ENCODE measurements at regions not wholly inside any gene's neighbourhood (a gene's known extent, or its start where the extent isn't known, plus 50 kb on each side); places are given as distances from the start of the nearest gene placed in this dataset.

GRCh38 chr21:28548291-28548690 lies 444.4 kb downstream of the LTN1 start:
- peaks cover 0 to 8% (median 0%) of the 10 kb centered on the region in 5 donors for H3K4me1 ChIP-seq (ENCODE audit: control insufficient read depth in 5 of 5, insufficient read depth in 5 of 5, low read length in 5 of 5)
- ATAC-seq (ENCODE audit: insufficient read depth, low FRiP score) (no peak), DNase-seq (no peak)
- TF ChIP-seq CTCF (IDR thresholded peaks at IDR 0.05; ENCODE audit: control extremely low read depth, extremely low read depth) = no peak
- 81 to 88% methylated on average over 2 of the region's 2 CpGs for WGBS, 2 donors
- H3K36me3 ChIP-seq (ENCODE audit: control insufficient read depth in 4 of 4, insufficient read depth in 4 of 4, low read length in 4 of 4) = no peaks in the 10 kb centered on the region
- H3K27ac ChIP-seq (ENCODE audit: low read depth in 1 of 2, low read length in 1 of 2) = no peak overlapping the region
- no peaks in the 10 kb centered on the region for H3K9me3 ChIP-seq (ENCODE audit: control insufficient read depth in 4 of 4, insufficient read depth in 3 of 4, low read length in 3 of 4)
- no peak overlapping the region for H3K9ac ChIP-seq (ENCODE audit: insufficient read depth in 1 of 2, low read length in 2 of 2)
- H3K27me3 ChIP-seq (ENCODE audit: control insufficient read depth in 3 of 3, insufficient read depth in 3 of 3, low read length in 2 of 3) = no peaks in the 10 kb centered on the region
- no peak overlapping the region for H3K4me3 ChIP-seq

GRCh38 chr21:28547766-28548165 lies 444.9 kb downstream of the LTN1 start:
- Histone ChIP-seq H3K9me3 (ENCODE audit: control insufficient read depth in 4 of 4, insufficient read depth in 3 of 4, low read length in 3 of 4) (no peaks in the 10 kb centered on the region), H3K9ac (ENCODE audit: insufficient read depth in 1 of 2, low read length in 2 of 2) (no peak overlapping the region), H3K36me3 (ENCODE audit: control insufficient read depth in 4 of 4, insufficient read depth in 4 of 4, low read length in 4 of 4) (no peaks in the 10 kb centered on the region), H3K4me3 (no peak overlapping the region), H3K27me3 (ENCODE audit: control insufficient read depth in 3 of 3, insufficient read depth in 3 of 3, low read length in 2 of 3) (no peaks in the 10 kb centered on the region), H3K4me1 (ENCODE audit: control insufficient read depth in 5 of 5, insufficient read depth in 5 of 5, low read length in 5 of 5) (peaks cover 0 to 8% (median 0%) of the 10 kb centered on the region in 5 donors), H3K27ac (ENCODE audit: low read depth in 1 of 2, low read length in 1 of 2) (no peak overlapping the region)
- no peak for ATAC-seq (ENCODE audit: insufficient read depth, low FRiP score)
- 65 to 76% methylated on average over 3 of the region's 3 CpGs for WGBS, 2 donors
- TF ChIP-seq CTCF (IDR thresholded peaks at IDR 0.05; ENCODE audit: control extremely low read depth, extremely low read depth) = no peak
- no peak for DNase-seq

- Histone ChIP-seq H3K4me1 (ENCODE audit: control insufficient read depth in 5 of 5, insufficient read depth in 5 of 5, low read length in 5 of 5) (peaks cover 0 to 4% (median 0%) of the 10 kb centered on the region in 5 donors), H3K27ac (ENCODE audit: low read depth in 1 of 2, low read length in 1 of 2) (no peak overlapping the region), H3K27me3 (ENCODE audit: control insufficient read depth in 3 of 3, insufficient read depth in 3 of 3, low read length in 2 of 3) (no peaks in the 10 kb centered on the region), H3K9ac (ENCODE audit: insufficient read depth in 1 of 2, low read length in 2 of 2) (no peak overlapping the region), H3K36me3 (ENCODE audit: control insufficient read depth in 4 of 4, insufficient read depth in 4 of 4, low read length in 4 of 4) (no peaks in the 10 kb centered on the region), H3K9me3 (ENCODE audit: control insufficient read depth in 4 of 4, insufficient read depth in 3 of 4, low read length in 3 of 4) (no peaks in the 10 kb centered on the region), H3K4me3 (no peak overlapping the region)
- 51 to 54% methylated on average over 1 of the region's 1 CpG for WGBS, 2 donors
- ATAC-seq (ENCODE audit: insufficient read depth, low FRiP score) (no peak), DNase-seq (peak in 2 of 3 donors; percentile 11 to 22)
- no peak for TF ChIP-seq CTCF (IDR thresholded peaks at IDR 0.05; ENCODE audit: control extremely low read depth, extremely low read depth)
These were observed 448.7 kb downstream of the LTN1 start for GRCh38 chr21:28543975-28544374.

Data from lung (tissue), 11 donors.